Prostate gland (tissue), 2 donors: ENCODE measurements at regions not wholly inside any gene's neighbourhood (a gene's known extent, or its start where the extent isn't known, plus 50 kb on each side); places are given as distances from the start of the nearest gene placed in this dataset.

ENCODE experiments used
- CTCF ChIP-seq, 4 experiments: fragments of 200-600 bp in 2 of 4; fragments of 450-650 bp in 2 of 4; sonication (generic) in 2 of 4; IDR thresholded peaks; 1 replicate in 3 of 4; 2 replicates in 1 of 4; pipeline ENCODE4 v1.5.1; 2016 to 2019; ENCODE audit warnings: antibody characterized with exemption in 4 of 4, mild to moderate bottlenecking in 2 of 4, moderate library complexity in 2 of 4
- POLR2A ChIP-seq: fragments of 450-650 bp; IDR thresholded peaks from one replicate; pipeline ENCODE4 v1.6.1; 2016; ENCODE audit warnings: antibody characterized with exemption, mild to moderate bottlenecking

GRCh38 chr11:90847268-90847886 is 624.5 kb upstream of the CHORDC1 start:
- TF ChIP-seq CTCF (IDR thresholded peaks at IDR 0.05) (no peak), POLR2A (no peak)
